ENCODE measurements at regions not wholly inside any gene's neighbourhood (a gene's known extent, or its start where the extent isn't known, plus 50 kb on each side); places are given as distances from the start of the nearest gene placed in this dataset.

DNA sequence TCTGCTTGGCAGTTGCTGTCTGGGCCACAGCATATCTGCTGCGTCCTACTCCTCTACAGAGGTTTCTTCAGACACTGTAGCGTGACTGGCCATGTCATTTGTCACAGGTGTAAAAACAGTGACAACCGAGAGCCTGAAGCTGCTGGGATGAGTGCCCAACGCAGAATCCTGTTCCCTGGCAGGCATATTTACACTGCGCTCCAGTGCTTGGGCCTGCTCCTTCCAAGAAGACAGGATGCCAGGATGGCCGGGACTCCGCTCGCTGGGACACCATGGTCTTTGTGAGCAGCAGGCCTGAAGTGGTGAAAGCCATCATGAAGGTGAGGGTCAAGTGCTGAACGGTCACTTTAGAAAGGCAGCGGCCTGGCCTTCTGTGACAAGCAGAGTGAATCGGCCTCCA, 171.4 kb downstream of the EMP1 start:
- Histone ChIP-seq H3K4me1 (ENCODE audit: control insufficient read depth in 2 of 3, insufficient read depth in 2 of 3, low read depth in 1 of 3, low read length in 3 of 3) (peaks cover 0 to 5% (median 0%) of the 10 kb centered on the region in 3 donors), H3K9me3 (ENCODE audit: control insufficient read depth in 2 of 3, insufficient read depth in 1 of 3, low read length in 3 of 3) (no peaks in the 10 kb centered on the region), H3K27ac (ENCODE audit: low read depth in 2 of 2, low read length in 2 of 2) (no peak overlapping the region), H3K36me3 (ENCODE audit: control insufficient read depth in 2 of 3, insufficient read depth in 3 of 3, low read length in 3 of 3) (no peaks in the 10 kb centered on the region), H3K27me3 (ENCODE audit: control insufficient read depth, insufficient read depth, low read length) (no peaks in the 10 kb centered on the region), H3K4me3 (ENCODE audit: low read length in 3 of 3) (no peak overlapping the region), H3K9ac (ENCODE audit: low read length in 3 of 3) (no peak overlapping the region)
- TF ChIP-seq, protein P1, sequence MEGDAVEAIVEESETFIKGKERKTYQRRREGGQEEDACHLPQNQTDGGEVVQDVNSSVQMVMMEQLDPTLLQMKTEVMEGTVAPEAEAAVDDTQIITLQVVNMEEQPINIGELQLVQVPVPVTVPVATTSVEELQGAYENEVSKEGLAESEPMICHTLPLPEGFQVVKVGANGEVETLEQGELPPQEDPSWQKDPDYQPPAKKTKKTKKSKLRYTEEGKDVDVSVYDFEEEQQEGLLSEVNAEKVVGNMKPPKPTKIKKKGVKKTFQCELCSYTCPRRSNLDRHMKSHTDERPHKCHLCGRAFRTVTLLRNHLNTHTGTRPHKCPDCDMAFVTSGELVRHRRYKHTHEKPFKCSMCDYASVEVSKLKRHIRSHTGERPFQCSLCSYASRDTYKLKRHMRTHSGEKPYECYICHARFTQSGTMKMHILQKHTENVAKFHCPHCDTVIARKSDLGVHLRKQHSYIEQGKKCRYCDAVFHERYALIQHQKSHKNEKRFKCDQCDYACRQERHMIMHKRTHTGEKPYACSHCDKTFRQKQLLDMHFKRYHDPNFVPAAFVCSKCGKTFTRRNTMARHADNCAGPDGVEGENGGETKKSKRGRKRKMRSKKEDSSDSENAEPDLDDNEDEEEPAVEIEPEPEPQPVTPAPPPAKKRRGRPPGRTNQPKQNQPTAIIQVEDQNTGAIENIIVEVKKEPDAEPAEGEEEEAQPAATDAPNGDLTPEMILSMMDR (IDR thresholded peaks at IDR 0.05; ENCODE audit: borderline replicate concordance, extremely low read depth, insufficient read depth) = no peak
- intact Hi-C loops (cut with DNase I) = no loop called here
- FAIRE-seq (no peak), DNase-seq (peak in 4 of 5 donors; percentile 17 to 56 (median 44))

DNA sequence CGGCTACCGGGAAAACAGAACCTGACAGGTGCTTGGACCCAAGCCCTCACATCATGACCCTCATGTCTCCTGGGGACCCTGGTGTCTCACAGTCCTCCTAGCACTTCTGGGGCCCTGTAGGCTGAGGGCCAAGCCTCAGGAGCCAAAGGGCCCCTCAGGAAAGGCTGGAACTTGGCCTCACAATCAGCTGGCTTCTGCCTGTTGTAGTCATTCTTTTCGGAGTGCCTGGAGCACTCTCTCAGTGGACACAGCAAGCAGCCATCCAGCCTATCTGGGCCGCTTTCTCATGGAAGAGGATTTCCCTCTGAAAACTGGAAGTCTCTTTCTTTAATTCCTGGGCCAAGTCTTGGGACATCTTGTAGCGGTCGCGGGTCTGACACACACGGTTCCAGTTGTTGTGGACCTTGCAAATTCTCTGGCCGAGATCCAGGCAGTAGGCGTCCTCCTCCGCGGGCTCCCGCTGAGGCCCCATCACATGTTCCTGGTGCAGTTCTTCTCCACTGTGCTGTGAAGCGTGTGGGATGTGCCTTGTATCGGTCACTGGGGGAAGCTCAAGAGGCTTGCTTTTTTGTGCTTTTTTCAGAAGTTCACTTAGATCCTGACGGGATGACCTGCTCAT, 169.3 kb downstream of the EMP1 start:
- no peak for FAIRE-seq
- intact Hi-C loops (cut with DNase I) = no loop called here
- TF ChIP-seq, protein P1 (IDR thresholded peaks at IDR 0.05; ENCODE audit: borderline replicate concordance, extremely low read depth, insufficient read depth) = no peak
- H3K9me3 ChIP-seq (ENCODE audit: control insufficient read depth in 2 of 3, insufficient read depth in 1 of 3, low read length in 3 of 3) = no peaks in the 10 kb centered on the region
- no peaks in the 10 kb centered on the region for H3K27me3 ChIP-seq (ENCODE audit: control insufficient read depth, insufficient read depth, low read length)
- no peaks in the 10 kb centered on the region for H3K4me1 ChIP-seq (ENCODE audit: control insufficient read depth in 2 of 3, insufficient read depth in 2 of 3, low read depth in 1 of 3, low read length in 3 of 3)
- no peaks in the 10 kb centered on the region for H3K36me3 ChIP-seq (ENCODE audit: control insufficient read depth in 2 of 3, insufficient read depth in 3 of 3, low read length in 3 of 3)
- H3K9ac ChIP-seq (ENCODE audit: low read length in 3 of 3) = no peak overlapping the region
- no peak for DNase-seq
- no peak overlapping the region for H3K4me3 ChIP-seq (ENCODE audit: low read length in 3 of 3)
- no peak overlapping the region for H3K27ac ChIP-seq (ENCODE audit: low read depth in 2 of 2, low read length in 2 of 2)

DNA sequence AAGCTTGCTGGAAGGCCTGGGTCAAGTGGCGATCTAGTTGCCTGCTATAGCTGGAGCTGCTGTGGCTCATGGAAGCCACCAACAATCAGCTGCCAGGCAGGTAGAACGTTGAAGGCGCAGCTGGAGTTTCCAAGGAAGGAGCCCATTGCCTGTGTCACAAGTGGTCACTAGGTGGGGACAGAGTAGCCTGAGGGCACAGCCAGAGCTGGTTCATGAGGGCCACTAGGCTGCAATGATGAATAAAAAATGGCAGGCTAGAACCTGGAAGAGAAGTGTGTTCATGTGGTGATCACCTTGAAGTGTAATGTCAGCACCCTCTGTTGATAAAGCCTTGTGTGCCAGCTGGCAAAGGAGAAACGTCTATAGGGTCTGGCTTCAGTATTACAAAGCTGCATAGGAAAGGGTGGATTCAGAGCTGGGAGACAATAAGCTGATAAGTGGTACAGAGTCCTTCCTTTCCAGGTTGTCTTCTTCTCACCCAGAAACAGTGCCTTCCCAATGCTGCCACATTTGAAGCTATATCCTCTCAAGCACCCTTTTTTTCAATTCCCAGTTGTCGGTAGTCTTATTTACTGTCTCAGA, 165.8 kb downstream of the EMP1 start:
- no peak overlapping the region for H3K9ac ChIP-seq (ENCODE audit: low read length in 3 of 3)
- TF ChIP-seq, protein P1 (IDR thresholded peaks at IDR 0.05; ENCODE audit: borderline replicate concordance, extremely low read depth, insufficient read depth) = peak; percentile 59
- no peak for FAIRE-seq
- DNase-seq = peak in 4 of 5 donors; percentile 49 to 64 (median 61)
- intact Hi-C loops (cut with DNase I) = no loop called here
- no peaks in the 10 kb centered on the region for H3K27me3 ChIP-seq (ENCODE audit: control insufficient read depth, insufficient read depth, low read length)
- no peak overlapping the region for H3K27ac ChIP-seq (ENCODE audit: low read depth in 2 of 2, low read length in 2 of 2)
- no peaks in the 10 kb centered on the region for H3K4me1 ChIP-seq (ENCODE audit: control insufficient read depth in 2 of 3, insufficient read depth in 2 of 3, low read depth in 1 of 3, low read length in 3 of 3)
- H3K4me3 ChIP-seq (ENCODE audit: low read length in 3 of 3) = no peak overlapping the region
- no peaks in the 10 kb centered on the region for H3K36me3 ChIP-seq (ENCODE audit: control insufficient read depth in 2 of 3, insufficient read depth in 3 of 3, low read length in 3 of 3)
- no peaks in the 10 kb centered on the region for H3K9me3 ChIP-seq (ENCODE audit: control insufficient read depth in 2 of 3, insufficient read depth in 1 of 3, low read length in 3 of 3)
